GM21723 (cell line): ENCODE measurements at regions not wholly inside any gene's neighbourhood (a gene's known extent, or its start where the extent isn't known, plus 50 kb on each side); places are given as distances from the start of the nearest gene placed in this dataset.

ENCODE experiments used
- ATAC-seq: cut with Tn5 transposase; IDR thresholded peaks from one replicate; pipeline ENCODE4 v1.9.1; 2021; ENCODE audit warnings: mild to moderate bottlenecking, moderate library complexity; ENCODE audit not compliant: unreplicated experiment

DNA sequence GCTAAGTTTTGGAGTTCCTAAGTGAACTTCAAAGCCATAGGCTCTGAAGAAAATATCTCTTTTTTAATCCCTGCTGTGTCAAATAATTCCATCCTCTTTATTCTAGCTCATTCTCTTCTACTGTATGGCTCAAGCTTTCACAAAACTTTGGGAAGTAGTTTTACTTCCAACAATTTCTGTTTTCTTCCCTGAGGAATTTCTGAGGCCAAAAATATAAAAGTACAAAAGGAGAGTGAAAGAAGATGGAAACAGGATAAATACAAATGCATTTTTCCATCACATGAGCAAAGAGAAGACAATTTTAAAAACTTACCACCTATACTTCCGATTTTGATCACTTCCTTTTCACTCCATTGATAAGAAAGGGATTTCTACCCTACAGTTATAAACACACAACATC lies 585.7 kb upstream of the DAB2 start:
- no peak for ATAC-seq

DNA sequence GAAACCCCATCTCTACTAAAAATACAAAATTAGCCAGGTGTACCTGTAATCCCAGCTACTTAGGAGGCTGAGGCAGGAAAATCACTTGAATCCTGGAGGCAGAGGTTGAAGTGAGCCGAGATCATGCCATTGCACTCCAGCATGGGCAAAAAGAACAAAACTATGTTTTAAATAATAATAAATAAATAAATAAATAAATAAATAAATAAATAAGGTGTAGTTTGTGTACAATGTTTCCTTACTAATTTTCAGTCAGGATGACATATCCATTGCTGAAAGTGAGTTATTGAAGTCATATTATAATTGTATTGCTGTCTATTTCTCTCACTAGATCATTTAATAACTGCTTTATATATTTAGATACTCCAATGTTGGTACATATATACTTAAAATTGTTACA lies 581.5 kb upstream of the DAB2 start:
- ATAC-seq = no peak

DNA sequence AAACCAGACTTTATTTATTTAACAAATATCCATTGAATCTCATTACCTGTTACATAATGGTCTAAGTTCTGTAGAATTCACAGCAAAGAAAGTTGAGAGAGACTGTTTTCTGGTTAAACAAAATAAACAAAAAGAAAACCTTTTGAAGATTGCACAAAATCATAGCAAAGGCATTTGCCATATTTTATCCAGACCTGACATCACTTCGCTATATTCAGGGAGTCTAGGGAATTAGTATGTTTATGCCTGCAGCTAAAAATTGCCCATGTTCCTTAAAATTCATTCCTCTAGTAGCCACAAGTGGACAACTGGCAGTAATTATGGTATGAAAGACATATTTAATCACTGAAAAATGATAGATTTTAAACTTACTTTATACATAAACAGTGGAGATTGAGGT lies 577.0 kb upstream of the DAB2 start:
- no peak for ATAC-seq

DNA sequence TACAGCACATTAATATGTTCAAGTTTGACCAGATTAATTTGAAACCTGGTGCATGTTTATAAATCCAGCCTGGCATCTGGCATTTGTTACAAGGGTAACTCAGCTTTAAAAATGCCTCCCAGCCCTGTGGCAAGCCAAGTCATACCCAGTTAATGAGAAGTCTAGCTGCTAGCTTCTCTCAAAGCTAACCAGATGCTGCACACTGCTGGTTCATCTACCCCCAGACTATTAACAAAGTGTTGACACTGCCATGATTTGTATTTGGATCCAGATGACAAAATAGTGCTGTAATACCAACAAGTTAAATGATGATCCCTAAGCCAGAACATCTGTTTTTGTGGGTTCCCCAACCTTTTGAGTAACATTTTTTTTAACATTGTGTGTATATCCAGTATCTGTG lies 573.7 kb upstream of the DAB2 start:
- no peak for ATAC-seq

DNA sequence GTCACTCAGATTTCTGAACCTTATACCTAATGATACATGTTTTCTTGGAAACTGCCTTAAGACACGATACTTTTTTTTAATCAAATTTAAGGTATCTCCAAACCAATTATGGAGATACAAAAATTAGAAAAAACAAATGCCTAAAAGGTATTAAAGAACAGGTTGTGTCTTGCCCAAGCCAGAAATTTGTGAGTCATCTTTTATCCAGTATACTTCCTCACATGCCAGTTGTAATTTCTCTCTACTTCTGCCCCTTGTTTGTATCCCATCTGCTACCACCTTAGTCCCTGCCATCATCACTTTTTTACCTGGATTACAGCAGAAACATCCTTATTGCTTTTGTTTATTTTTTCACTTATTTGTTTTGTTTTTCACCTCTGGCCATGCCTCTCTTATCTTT lies 571.2 kb upstream of the DAB2 start:
- ATAC-seq = no peak

DNA sequence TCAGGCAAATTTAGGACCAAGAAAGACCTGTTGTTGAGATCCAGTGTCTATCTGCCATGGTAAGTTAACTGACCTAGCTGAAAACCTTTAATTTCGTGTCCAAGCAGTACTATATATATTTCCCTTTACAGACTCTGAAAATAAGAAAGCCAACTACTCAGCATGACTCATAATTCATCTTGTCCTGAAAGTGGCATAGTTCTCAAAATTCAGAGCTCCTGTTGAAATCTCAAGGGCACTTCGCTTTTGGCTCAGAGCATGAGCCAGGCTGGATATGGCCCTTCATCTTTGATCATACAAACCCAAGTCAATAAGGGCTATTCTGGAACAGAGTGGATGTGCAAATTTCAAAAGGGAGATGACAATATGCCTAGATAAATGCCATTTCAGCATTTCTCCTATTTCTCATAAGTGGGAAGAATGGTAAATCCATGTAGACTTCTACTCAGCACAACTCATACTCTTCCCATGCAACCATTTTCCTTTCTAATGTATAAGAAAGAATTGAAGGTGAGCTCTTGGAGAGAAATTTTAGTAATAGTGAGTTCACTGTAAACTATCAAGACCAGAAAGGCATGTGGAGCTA lies 567.9 kb upstream of the DAB2 start:
- ATAC-seq = no peak

DNA sequence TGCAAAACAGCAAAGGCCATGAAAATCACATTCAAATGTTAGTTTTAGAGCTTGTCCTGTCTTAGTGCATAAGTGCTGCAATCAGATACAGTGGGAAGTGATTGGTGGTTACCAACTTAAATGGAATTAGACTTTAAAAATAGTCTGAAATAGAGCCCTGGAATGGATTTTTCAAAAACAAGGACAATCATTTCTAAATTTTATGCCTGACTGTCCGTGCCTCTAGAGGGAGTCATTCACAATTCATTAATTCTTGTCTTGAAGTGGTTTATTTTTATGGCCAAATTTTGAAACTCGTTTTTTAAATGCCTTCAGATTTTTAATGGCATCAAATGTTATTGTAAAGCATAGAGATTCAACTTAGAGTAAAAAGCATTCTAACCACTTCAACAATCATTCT lies 561.8 kb upstream of the DAB2 start:
- no peak for ATAC-seq

DNA sequence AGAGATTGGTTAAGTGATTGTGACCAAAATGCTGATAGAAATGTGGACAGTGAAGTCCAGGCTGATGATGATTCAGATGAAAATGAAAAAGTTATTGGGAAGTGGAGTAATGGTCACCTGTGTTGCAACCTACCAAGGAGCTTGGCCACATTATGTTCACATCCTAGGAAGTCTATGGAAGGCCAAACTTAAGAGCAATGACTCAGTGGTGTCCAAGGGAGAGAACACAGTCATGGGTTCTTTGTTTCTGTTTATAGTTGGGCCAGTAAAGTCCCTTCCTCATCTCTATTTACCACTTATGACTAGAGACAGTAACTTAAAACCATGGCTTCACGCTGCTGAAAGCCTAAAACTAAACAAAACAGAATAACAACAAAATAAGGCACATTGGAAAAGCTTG lies 555.3 kb upstream of the DAB2 start:
- ATAC-seq = no peak

DNA sequence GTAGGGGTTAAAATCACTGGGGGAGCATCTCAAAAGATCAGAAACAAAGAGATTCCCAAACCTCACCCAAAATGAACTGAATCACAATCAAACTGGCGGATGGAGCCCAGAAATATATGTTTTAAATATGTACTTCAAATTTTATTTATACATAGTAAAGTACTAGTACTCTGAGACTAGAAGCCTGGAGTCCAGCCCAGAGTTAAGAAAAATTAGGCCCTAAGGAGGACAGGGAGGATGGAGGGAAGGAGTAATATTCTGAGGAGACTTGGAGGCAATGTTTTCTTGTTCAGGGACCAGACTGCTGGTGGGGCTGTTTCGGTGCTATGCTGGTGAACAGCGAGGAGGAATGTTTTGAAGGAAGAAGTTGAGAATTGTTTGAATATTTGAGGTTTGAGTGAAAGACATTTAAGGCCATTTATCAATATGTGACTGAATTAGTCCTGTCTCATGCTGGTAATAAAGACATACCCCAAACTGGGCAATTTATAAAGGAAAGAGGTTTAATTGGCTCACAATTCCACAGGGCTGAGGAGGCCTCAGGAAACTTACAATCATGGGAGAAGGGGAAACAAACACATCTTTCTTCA lies 552.4 kb upstream of the DAB2 start:
- ATAC-seq = no peak

DNA sequence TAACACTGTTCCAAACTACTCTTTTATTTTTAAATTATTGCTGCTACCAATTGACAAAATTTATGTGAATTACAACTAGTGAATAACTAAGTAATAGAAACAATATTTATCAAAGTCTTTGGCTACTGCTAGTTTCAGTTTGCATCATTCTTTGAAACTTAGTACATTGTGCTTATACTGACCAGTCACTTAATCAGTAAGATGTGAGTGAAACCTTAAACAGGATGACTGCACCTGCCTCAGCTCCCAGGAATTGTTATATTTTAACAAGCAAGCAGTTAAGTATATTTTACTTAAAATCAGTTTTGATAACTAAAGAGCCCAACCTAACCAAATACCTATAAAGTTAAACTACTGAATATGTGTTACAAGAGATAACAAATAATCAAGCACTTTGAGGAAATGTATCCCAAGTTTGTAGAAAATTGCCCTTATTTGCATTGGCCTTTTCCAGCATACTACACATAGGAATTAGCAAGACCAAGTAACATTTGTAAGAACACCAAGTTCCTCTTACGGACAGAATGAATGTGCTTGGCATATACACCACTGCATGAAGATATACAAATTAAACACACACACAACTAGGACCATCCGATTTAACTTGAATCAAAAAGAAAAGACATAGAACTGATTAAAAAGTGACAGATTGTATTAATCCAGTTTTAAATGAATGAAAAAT lies 545.5 kb upstream of the DAB2 start:
- ATAC-seq = no peak

DNA sequence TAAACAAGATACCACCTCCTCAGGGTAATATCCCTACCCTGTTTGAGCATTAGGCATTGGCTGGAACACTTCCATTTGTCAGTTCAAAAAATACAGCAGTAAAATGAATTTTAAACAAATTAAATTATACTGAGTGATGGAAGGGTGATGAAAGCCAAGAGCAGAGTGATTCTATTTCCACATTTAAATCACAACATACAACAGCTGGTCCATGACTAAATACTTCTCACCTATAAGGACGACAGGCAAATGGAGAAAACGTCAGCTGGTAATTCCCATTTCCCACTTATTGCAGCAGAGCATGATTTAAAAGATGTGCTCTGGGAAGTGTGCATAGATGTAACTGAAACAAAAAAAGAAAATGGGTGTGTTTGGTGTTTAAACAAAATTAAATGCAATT lies 543.6 kb upstream of the DAB2 start:
- ATAC-seq = no peak

DNA sequence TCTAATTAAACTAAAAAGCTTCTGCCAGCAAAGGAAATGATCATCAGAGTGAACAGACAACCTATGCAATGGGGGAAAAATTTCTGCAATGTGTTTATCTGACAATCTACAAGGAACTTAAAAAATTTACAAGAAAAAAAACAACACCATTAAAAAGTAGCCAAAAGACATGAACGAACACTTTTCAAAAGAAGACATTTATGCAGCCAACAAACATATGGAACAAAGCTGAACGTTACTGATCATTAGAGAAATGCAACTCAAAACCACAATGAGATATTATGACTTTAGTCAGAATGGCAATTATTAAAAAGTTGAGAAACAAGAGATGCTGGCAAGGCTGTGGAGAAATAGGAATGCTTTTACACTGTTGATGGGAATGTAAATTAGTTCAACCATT lies 530.4 kb upstream of the DAB2 start:
- no peak for ATAC-seq

DNA sequence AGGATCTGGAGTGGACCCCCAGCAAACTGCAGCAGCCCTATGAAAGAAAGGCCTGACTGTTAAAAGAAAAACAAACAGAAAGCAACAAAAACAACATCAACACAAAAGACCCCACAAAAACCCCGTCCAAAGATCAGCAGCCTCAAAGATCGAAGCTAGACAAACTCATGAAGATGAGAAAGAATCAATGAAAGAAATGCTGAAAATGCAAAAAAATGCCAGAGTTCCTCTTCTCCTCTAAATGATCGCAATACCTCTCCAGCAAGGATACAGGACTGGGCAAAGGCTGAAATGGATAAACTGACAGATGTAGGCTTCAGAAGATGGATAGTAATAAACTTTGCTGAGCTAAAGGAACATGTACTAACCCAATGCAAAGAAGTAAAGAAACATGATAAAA lies 526.3 kb upstream of the DAB2 start:
- no peak for ATAC-seq

DNA sequence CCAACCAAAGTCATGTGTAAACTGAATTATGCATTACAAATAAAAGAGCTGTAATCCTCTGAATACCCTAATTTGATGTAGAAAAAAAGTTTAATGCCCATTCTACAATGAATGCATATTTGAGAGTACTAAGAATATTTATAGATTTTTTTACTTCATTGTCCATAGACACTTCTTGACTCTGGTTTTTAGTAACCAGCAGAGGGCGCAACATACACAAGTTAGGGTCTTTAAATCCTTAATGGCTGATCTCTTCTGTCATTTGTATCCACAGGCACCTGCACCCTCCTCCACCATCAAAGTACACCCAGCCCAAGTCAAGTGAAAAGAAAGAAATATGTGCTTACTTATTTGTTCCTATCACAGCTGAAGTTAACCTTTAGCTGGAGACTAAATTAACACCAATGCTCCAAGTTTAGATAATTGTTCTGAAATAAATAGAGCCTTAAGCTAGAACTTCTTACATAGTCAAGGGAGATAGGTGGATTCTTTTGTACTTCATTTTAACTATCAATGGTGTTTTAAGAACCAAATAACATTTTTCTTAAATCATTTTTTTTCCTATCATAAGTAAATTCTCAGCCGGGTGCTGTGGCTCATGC lies 524.2 kb upstream of the DAB2 start:
- ATAC-seq = peak; percentile 97

DNA sequence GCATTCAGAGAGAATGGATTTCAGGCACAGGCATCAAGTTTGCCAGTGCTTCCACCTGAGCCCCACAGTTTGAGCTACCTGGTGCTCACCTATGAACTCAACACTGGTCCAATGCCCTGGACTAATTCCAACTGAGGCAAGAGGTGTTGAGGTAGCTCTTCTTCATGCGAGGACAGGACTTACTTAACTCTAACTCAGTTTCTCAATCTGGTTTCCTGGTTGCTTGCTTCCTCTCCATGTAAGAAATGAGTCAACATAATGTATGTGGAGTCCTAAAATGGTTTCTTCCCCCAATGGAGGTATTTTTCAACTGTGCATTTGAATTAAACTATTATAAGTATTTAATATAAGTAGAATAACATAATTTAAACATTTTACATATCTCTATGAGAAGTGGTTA lies 523.6 kb upstream of the DAB2 start:
- no peak for ATAC-seq

DNA sequence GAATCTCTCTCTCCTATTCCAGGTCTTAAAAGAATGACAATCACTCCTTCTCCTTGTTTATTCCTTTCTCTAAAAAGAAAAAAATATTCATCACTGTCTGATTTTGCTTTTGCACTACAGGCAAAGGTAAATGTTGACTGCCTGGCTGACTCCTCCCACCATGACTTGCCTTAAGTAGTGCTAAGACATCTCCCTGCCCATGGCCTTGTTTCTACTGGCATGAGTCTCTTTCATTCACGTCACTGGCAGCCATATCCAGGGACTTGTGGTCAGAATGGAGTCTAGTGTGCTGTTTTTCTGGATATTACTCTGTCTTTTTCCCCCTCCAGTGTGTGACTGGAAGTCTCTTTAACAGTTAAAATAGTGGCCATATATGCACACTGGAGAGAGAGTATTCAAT lies 522.9 kb upstream of the DAB2 start:
- ATAC-seq = no peak

DNA sequence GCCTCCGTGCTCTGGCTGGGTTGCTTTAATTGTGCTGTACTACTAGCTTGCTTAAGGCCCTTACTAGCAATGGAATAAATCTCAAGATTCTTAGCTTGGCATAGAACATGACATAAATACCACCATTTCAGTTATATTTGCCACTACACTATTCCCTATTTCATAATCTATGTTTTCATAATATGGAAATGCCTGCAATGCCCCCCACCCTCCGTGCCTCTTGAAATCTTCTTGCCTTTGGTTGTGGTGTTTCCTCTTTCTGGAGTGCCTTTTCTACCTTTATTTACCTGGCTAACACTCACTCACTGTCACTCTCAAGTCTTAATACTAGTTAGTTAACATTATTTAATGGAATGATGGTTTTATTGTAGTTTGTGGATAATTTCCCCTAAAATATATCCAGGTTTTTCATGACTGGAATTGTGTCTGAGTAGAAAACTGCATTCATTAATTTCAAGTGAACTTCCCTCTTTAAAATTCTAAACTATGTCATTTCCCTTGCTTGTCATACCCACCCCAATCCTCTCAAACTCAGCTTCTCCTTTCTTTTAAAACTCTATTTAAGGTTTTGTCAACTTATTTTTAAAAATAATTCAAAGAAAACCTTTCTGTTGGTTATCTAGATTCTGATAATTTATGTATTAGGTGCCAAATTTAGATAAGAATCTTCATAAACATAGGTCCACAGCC lies 521.7 kb upstream of the DAB2 start:
- ATAC-seq = no peak

DNA sequence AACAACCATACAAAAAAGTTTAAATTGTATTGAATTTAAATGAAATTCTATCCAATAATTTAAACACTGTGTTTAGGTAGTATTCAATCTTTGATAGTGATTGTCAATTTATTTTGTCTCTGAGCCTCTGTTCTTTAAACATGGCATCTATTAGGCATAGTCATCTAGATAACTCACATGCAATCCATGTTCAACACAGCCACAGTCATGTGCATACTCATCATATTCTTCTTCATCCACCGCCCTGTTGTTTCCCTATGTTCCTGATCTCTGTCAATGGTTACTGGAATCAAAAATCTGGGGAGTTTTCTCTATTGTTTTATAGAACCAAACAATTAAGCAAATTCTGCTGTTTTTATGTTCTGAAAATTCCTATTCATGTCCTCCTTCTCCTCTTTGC lies 521.1 kb upstream of the DAB2 start:
- ATAC-seq = no peak

DNA sequence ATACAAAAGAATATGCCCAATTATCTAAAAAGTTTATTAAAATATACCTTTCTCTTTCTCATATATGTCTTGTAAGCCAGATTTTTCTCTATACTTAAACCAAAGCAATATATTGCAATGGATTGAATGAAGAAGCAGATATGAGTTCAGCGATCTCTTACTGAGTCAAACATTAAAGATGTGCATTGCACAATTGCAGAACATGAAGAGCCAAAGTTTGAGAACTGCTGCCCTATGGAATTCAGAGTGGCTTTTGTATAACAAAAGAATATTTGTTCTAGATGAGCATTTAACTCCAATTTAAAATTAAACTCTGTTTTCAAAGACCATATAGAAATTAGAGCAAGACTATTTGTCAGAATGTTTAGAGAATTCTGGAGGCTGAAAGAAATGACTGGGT lies 519.0 kb upstream of the DAB2 start:
- no peak for ATAC-seq

DNA sequence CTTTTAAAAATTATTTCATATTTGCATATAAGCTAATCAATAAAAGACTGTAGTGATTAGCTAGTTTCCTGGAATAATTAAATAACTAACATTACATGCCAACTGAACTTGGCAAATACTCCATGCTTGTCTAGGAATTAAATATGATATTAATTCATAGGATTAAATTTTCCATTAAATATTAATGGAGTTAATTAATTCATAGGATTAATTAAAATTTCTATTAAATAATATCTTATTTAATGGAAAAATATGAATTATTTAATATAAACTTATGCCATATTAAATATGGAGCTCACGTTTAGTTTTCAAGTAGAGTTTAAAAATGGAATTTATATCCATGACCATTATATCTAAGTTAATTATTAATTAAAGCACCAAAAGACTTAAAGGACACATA lies 517.8 kb upstream of the DAB2 start:
- ATAC-seq = no peak

DNA sequence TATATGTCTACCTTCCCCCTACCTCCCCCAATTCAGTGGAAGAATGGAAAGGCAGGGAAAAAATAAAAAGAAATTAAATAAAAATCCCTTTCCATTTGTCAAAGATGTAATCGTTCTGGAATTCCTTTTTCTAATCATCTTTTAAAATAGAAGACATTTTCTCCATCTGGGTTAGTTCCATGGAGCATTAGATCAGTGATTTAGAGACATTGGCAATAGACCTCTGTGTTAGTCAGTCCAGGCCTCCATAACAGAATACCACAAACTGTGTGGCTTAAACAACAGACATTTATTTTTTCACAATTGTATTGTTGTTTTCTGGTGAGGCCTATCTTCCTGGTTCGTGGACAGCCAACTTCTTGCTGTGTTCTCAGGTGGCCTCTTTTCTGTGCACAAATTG lies 516.6 kb upstream of the DAB2 start:
- ATAC-seq = no peak

DNA sequence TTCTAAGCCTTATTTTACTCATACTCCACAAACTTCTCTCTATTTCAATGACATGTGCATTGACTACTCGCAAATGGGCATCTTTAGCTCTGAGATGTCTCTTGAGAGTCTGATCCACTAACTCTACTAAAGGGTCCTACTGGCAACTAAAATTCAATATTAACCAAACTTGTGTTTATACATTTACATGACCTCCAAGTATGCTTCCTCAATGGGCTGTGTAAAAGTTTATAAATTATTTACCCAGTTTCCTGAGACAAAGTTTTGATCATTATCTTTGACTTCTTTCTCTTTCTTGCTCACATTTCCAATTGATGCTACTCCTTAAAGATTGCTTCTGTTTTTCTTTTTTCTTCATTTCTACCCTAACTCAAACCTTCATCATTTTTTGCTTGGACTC lies 510.1 kb upstream of the DAB2 start:
- no peak for ATAC-seq
